GM12873 (cell line): ENCODE measurements at regions not wholly inside any gene's neighbourhood (a gene's known extent, or its start where the extent isn't known, plus 50 kb on each side); places are given as distances from the start of the nearest gene placed in this dataset.

Source experiments
- CTCF ChIP-seq: IDR thresholded peaks from 2 replicates; pipeline ENCODE4 v1.5.1; 2012; ENCODE audit warnings: low read depth, mild to moderate bottlenecking, moderate library complexity, low read length, control low read depth; ENCODE audit not compliant: insufficient read depth; ENCODE audit errors: missing control alignments

- no peak for TF ChIP-seq CTCF
These were observed 1361.3 kb downstream of the PCDH9 start for GRCh38 chr13:65868884-65869283.

- TF ChIP-seq CTCF, result no peak
These were observed 1362.0 kb downstream of the PCDH9 start for GRCh38 chr13:65868099-65868498.

- no peak for TF ChIP-seq CTCF
These were observed 1364.0 kb downstream of the PCDH9 start for GRCh38 chr13:65866138-65866537.

- TF ChIP-seq CTCF, result no peak
These were observed 1364.9 kb downstream of the PCDH9 start for GRCh38 chr13:65865206-65865605.

GRCh38 chr13:65864039-65864438 lies 1366.1 kb downstream of the PCDH9 start:
- no peak for TF ChIP-seq CTCF

- no peak for TF ChIP-seq CTCF
These were observed 1369.8 kb downstream of the PCDH9 start for GRCh38 chr13:65860306-65860705.

GRCh38 chr13:65857942-65858565 lies 1372.1 kb downstream of the PCDH9 start:
- no peak for TF ChIP-seq CTCF
